ENCODE measurements at regions not wholly inside any gene's neighbourhood (a gene's known extent, or its start where the extent isn't known, plus 50 kb on each side); places are given as distances from the start of the nearest gene placed in this dataset.

DNA sequence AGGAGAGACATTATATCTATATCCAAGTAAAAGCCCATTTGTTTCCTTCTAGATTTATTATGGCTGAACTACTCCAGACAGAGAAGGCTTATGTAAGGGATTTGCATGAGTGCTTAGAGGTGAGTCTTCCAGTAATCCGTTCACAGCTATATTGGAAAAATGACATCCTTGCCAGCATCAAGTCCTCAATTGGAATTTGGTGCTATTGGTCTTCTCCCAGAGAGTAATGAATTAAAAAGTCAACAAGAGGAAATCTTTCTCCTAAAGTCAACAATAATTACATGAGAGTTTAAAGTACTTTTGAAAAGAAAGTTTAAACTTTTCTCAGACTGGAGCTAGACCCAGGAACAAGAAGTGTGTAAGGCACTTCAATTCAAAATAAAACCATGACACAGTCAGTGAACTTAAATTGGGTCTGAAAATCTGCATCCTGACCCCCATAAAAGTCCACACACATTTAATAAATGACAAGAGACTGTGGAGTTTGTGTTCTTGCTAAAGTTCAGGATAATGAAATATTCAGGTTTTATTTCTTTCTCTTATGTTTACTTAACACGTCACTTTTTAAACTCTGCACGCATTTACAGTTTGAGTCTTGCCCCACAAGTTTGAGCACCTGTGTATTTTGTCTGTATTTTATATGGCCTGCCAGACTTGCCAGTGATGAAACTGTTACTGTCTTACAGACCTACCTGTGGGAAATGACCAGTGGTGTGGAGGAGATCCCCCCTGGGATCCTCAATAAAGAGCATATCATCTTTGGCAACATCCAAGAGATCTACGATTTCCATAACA is 268.2 kb upstream of the UMPS start:
- H3K27ac ChIP-seq (replicated peaks; ENCODE audit: low read length): no peak overlapping the region
- WGBS, 2 donors (ENCODE audit: extremely low coverage in 2 of 2, insufficient read length in 2 of 2, insufficient replicate concordance in 1 of 2): no CpG with 5 or more reads among the region's 4 CpGs

GRCh38 chr3:124463234-124463633 is 267.0 kb upstream of the UMPS start:
- H3K18ac ChIP-seq (ENCODE audit: low read length): no peak overlapping the region
- no peak overlapping the region for H3K4ac ChIP-seq (ENCODE audit: low read length)
- H4K8ac ChIP-seq (ENCODE audit: low read depth, low read length): no peak overlapping the region
- H2BK5ac ChIP-seq (ENCODE audit: low read length): no peak overlapping the region
- H3K23ac ChIP-seq (ENCODE audit: low read depth, low read length, poor library complexity): no peak overlapping the region
- H3K4me3 ChIP-seq (ENCODE audit: low read length in 2 of 2): no peak overlapping the region
- H3K27me3 ChIP-seq (ENCODE audit: control insufficient read depth in 3 of 3, insufficient read depth in 3 of 3, low read depth in 1 of 3, low read length in 3 of 3): no peaks in the 10 kb centered on the region
- no peak overlapping the region for H3K27ac ChIP-seq (replicated peaks; ENCODE audit: low read length)
- DNase-seq (ENCODE audit: low spot score): no peak
- no peak overlapping the region for H3K4me2 ChIP-seq (ENCODE audit: insufficient read depth, low read length, poor library complexity, severe bottlenecking)
- H3K14ac ChIP-seq (ENCODE audit: low read length): no peak overlapping the region
- H3K9me3 ChIP-seq (replicated peaks in 1 of 2; ENCODE audit: control insufficient read depth in 2 of 2, insufficient read depth in 1 of 2, low read depth in 1 of 2, low read length in 2 of 2): no peaks in the 10 kb centered on the region
- peaks cover 0 to 17% of the 10 kb centered on the region in 2 donors for H3K36me3 ChIP-seq (replicated peaks in 1 of 2; ENCODE audit: control insufficient read depth in 2 of 2, insufficient read depth in 2 of 2, low read length in 2 of 2)
- no peaks in the 10 kb centered on the region for H3K4me1 ChIP-seq (ENCODE audit: control insufficient read depth in 2 of 2, insufficient read depth in 1 of 2, low read depth in 1 of 2, low read length in 2 of 2)
- no peak overlapping the region for H2BK15ac ChIP-seq (ENCODE audit: low read length)
- H2BK120ac ChIP-seq (ENCODE audit: low read depth, low read length): no peak overlapping the region
- no peak overlapping the region for H2AK5ac ChIP-seq (ENCODE audit: low read depth, low read length)
- no peak overlapping the region for H2AFZ ChIP-seq (ENCODE audit: low read length)
- H3K9ac ChIP-seq (ENCODE audit: low read depth, low read length, poor library complexity): peak overlapping the region; percentile 7
- H4K91ac ChIP-seq (ENCODE audit: low read depth, low read length, poor library complexity): no peak overlapping the region
- no peak overlapping the region for H2BK12ac ChIP-seq (ENCODE audit: low read length)
- H3K79me1 ChIP-seq (ENCODE audit: low read depth, low read length): no peaks in the 10 kb centered on the region

More for the DNA sequence above, 268.2 kb upstream of the UMPS start:
- no peak overlapping the region for H2AK5ac ChIP-seq (ENCODE audit: low read depth, low read length)
- H4K8ac ChIP-seq (ENCODE audit: low read depth, low read length): no peak overlapping the region
- H2BK12ac ChIP-seq (ENCODE audit: low read length): no peak overlapping the region
- no peaks in the 10 kb centered on the region for H3K4me1 ChIP-seq (ENCODE audit: control insufficient read depth in 2 of 2, insufficient read depth in 1 of 2, low read depth in 1 of 2, low read length in 2 of 2)
- H4K91ac ChIP-seq (ENCODE audit: low read depth, low read length, poor library complexity): no peak overlapping the region
- no peaks in the 10 kb centered on the region for H3K79me1 ChIP-seq (ENCODE audit: low read depth, low read length)
- no peak overlapping the region for H3K4me2 ChIP-seq (ENCODE audit: insufficient read depth, low read length, poor library complexity, severe bottlenecking)
- DNase-seq (ENCODE audit: low spot score): no peak
- no peaks in the 10 kb centered on the region for H3K27me3 ChIP-seq (ENCODE audit: control insufficient read depth in 3 of 3, insufficient read depth in 3 of 3, low read depth in 1 of 3, low read length in 3 of 3)
- no peak overlapping the region for H2BK15ac ChIP-seq (ENCODE audit: low read length)
- H3K4ac ChIP-seq (ENCODE audit: low read length): no peak overlapping the region
- H3K4me3 ChIP-seq (ENCODE audit: low read length in 2 of 2): no peak overlapping the region
- no peak overlapping the region for H3K14ac ChIP-seq (ENCODE audit: low read length)
- no peak overlapping the region for H2AFZ ChIP-seq (ENCODE audit: low read length)
- H3K9ac ChIP-seq (ENCODE audit: low read depth, low read length, poor library complexity): no peak overlapping the region
- H2BK5ac ChIP-seq (ENCODE audit: low read length): no peak overlapping the region
- peaks cover 0 to 17% of the 10 kb centered on the region in 2 donors for H3K36me3 ChIP-seq (replicated peaks in 1 of 2; ENCODE audit: control insufficient read depth in 2 of 2, insufficient read depth in 2 of 2, low read length in 2 of 2)
- H3K9me3 ChIP-seq (replicated peaks in 1 of 2; ENCODE audit: control insufficient read depth in 2 of 2, insufficient read depth in 1 of 2, low read depth in 1 of 2, low read length in 2 of 2): no peaks in the 10 kb centered on the region
- no peak overlapping the region for H3K23ac ChIP-seq (ENCODE audit: low read depth, low read length, poor library complexity)
- no peak overlapping the region for H2BK120ac ChIP-seq (ENCODE audit: low read depth, low read length)
- no peak overlapping the region for H3K18ac ChIP-seq (ENCODE audit: low read length)

DNA sequence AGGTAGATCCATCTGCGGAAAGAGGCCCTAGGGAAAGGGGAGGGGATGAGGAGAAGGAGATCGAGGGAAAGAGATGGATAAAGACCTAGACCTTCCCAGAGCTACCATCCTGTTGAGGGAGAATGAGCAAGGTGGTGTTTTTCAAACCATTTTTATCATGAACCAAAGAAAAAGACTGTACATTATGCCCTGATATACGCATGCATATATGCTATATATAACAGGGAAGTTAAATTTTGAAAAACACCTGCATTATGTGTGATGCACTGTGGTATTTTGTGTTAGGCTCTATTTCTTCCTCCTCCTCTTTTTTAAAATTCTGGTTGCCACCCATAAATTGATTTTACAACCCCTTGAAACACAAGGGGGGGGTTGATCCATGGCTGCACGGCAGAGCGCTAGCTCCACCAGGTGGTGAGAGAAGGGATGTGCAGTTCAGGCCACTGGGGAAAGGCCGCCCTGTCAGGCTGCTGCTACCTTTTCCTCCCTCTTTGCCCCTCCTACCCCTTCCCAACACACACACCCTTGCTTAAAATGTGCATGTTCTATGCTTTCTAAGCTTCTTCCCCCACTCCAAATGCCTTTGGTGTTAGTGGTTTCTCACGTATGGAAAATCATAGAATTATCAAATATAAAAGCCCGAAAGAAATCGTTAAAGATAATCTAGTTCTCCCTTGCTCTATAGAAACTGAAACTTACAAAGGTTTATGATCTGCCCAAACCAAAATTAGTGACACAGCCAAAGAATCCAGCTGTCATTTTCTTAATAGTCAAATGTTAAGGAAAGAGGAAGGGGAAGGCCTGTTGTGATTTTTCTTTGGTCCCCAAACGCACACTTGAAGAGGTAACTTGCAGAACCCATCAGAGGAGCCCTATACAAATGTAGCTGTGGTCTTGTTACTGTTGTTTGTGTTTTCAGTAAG is 262.0 kb upstream of the UMPS start:
- H3K4me1 ChIP-seq (ENCODE audit: control insufficient read depth in 2 of 2, insufficient read depth in 1 of 2, low read depth in 1 of 2, low read length in 2 of 2): no peaks in the 10 kb centered on the region

GRCh38 chr3:124469555-124469954 is 260.7 kb upstream of the UMPS start:
- 100% methylated on average over 2 of the region's 5 CpGs; no CpG with 5 or more reads in 1 of the 2 donors for WGBS, 2 donors (ENCODE audit: extremely low coverage in 2 of 2, insufficient read length in 2 of 2, insufficient replicate concordance in 1 of 2)
- no peak overlapping the region for H2BK120ac ChIP-seq (ENCODE audit: low read depth, low read length)

More for the DNA sequence above, 262.0 kb upstream of the UMPS start:
- no peak overlapping the region for H3K27ac ChIP-seq (replicated peaks; ENCODE audit: low read length)
- H3K36me3 ChIP-seq (replicated peaks in 1 of 2; ENCODE audit: control insufficient read depth in 2 of 2, insufficient read depth in 2 of 2, low read length in 2 of 2): peaks cover 0 to 4% of the 10 kb centered on the region in 2 donors
- no peak overlapping the region for H3K23ac ChIP-seq (ENCODE audit: low read depth, low read length, poor library complexity)
- H3K27me3 ChIP-seq (ENCODE audit: control insufficient read depth in 3 of 3, insufficient read depth in 3 of 3, low read depth in 1 of 3, low read length in 3 of 3): no peaks in the 10 kb centered on the region
- no peaks in the 10 kb centered on the region for H3K9me3 ChIP-seq (replicated peaks in 1 of 2; ENCODE audit: control insufficient read depth in 2 of 2, insufficient read depth in 1 of 2, low read depth in 1 of 2, low read length in 2 of 2)
- no peaks in the 10 kb centered on the region for H3K79me1 ChIP-seq (ENCODE audit: low read depth, low read length)
- H4K8ac ChIP-seq (ENCODE audit: low read depth, low read length): no peak overlapping the region
- no peak overlapping the region for H3K9ac ChIP-seq (ENCODE audit: low read depth, low read length, poor library complexity)
- no peak overlapping the region for H3K4me3 ChIP-seq (ENCODE audit: low read length in 2 of 2)
- WGBS, 2 donors (ENCODE audit: extremely low coverage in 2 of 2, insufficient read length in 2 of 2, insufficient replicate concordance in 1 of 2): no CpG with 5 or more reads among the region's 10 CpGs
- no peak overlapping the region for H3K18ac ChIP-seq (ENCODE audit: low read length)
- H3K4me2 ChIP-seq (ENCODE audit: insufficient read depth, low read length, poor library complexity, severe bottlenecking): no peak overlapping the region
- H4K91ac ChIP-seq (ENCODE audit: low read depth, low read length, poor library complexity): no peak overlapping the region
- peak; percentile 65 for DNase-seq (ENCODE audit: low spot score)
- no peak overlapping the region for H2BK12ac ChIP-seq (ENCODE audit: low read length)
- H2BK120ac ChIP-seq (ENCODE audit: low read depth, low read length): no peak overlapping the region
- H2BK15ac ChIP-seq (ENCODE audit: low read length): no peak overlapping the region
- H2AFZ ChIP-seq (ENCODE audit: low read length): no peak overlapping the region
- no peak overlapping the region for H2AK5ac ChIP-seq (ENCODE audit: low read depth, low read length)
- H2BK5ac ChIP-seq (ENCODE audit: low read length): no peak overlapping the region
- no peak overlapping the region for H3K4ac ChIP-seq (ENCODE audit: low read length)
- H3K14ac ChIP-seq (ENCODE audit: low read length): no peak overlapping the region

More at GRCh38 chr3:124469555-124469954, 260.7 kb upstream of the UMPS start:
- no peak overlapping the region for H3K23ac ChIP-seq (ENCODE audit: low read depth, low read length, poor library complexity)
- H3K27ac ChIP-seq (replicated peaks; ENCODE audit: low read length): no peak overlapping the region
- H3K4me3 ChIP-seq (ENCODE audit: low read length in 2 of 2): no peak overlapping the region
- H2BK5ac ChIP-seq (ENCODE audit: low read length): no peak overlapping the region
- H2BK12ac ChIP-seq (ENCODE audit: low read length): no peak overlapping the region
- no peaks in the 10 kb centered on the region for H3K27me3 ChIP-seq (ENCODE audit: control insufficient read depth in 3 of 3, insufficient read depth in 3 of 3, low read depth in 1 of 3, low read length in 3 of 3)
- peaks cover 0 to 2% of the 10 kb centered on the region in 2 donors for H3K36me3 ChIP-seq (replicated peaks in 1 of 2; ENCODE audit: control insufficient read depth in 2 of 2, insufficient read depth in 2 of 2, low read length in 2 of 2)
- H2BK15ac ChIP-seq (ENCODE audit: low read length): no peak overlapping the region
- no peaks in the 10 kb centered on the region for H3K9me3 ChIP-seq (replicated peaks in 1 of 2; ENCODE audit: control insufficient read depth in 2 of 2, insufficient read depth in 1 of 2, low read depth in 1 of 2, low read length in 2 of 2)
- no peak overlapping the region for H4K8ac ChIP-seq (ENCODE audit: low read depth, low read length)
- no peaks in the 10 kb centered on the region for H3K79me1 ChIP-seq (ENCODE audit: low read depth, low read length)
- no peak overlapping the region for H3K4me2 ChIP-seq (ENCODE audit: insufficient read depth, low read length, poor library complexity, severe bottlenecking)
- no peak overlapping the region for H3K4ac ChIP-seq (ENCODE audit: low read length)
- H3K4me1 ChIP-seq (ENCODE audit: control insufficient read depth in 2 of 2, insufficient read depth in 1 of 2, low read depth in 1 of 2, low read length in 2 of 2): no peaks in the 10 kb centered on the region
- no peak overlapping the region for H3K14ac ChIP-seq (ENCODE audit: low read length)
- DNase-seq (ENCODE audit: low spot score): no peak
- H2AK5ac ChIP-seq (ENCODE audit: low read depth, low read length): no peak overlapping the region
- no peak overlapping the region for H3K18ac ChIP-seq (ENCODE audit: low read length)
- H3K9ac ChIP-seq (ENCODE audit: low read depth, low read length, poor library complexity): no peak overlapping the region
- H2AFZ ChIP-seq (ENCODE audit: low read length): no peak overlapping the region
- no peak overlapping the region for H4K91ac ChIP-seq (ENCODE audit: low read depth, low read length, poor library complexity)

All from neuronal stem cell (in vitro differentiated cells).